Fibroblast of lung (primary cell): ENCODE measurements at regions not wholly inside any gene's neighbourhood (a gene's known extent, or its start where the extent isn't known, plus 50 kb on each side); places are given as distances from the start of the nearest gene placed in this dataset.
A peak's percentile ranks its signal among the peaks of the same experiment; 100 is the strongest.

ENCODE experiments used
- DNase-seq, 2 donors: peaks; one replicate each; pipeline versions ENCODE4 v3.0.0 to v3.0.0-alpha.2; 2010; ENCODE audit warnings: low read depth in 2 of 2
- H2AFZ ChIP-seq: 2 replicates; pipeline ENCODE4 v1.5.1; 2012; ENCODE audit warnings: low read length, control low read depth, inconsistent platforms
- H3K27ac ChIP-seq: 2 replicates; pipeline ENCODE4 v1.5.1; 2011; ENCODE audit warnings: low read length, control low read depth; ENCODE audit not compliant: insufficient read depth
- H3K27me3 ChIP-seq: 2 replicates; pipeline ENCODE4 v1.5.1; 2011; ENCODE audit warnings: mild to moderate bottlenecking, low read length; ENCODE audit not compliant: control insufficient read depth, insufficient read depth
- H3K36me3 ChIP-seq: 2 replicates; pipeline ENCODE4 v1.5.1; 2011; ENCODE audit warnings: low read length; ENCODE audit not compliant: control insufficient read depth, insufficient read depth
- H3K4me1 ChIP-seq: 2 replicates; pipeline ENCODE4 v1.5.1; 2011; ENCODE audit warnings: low read length; ENCODE audit not compliant: control insufficient read depth, insufficient read depth; ENCODE audit errors: extremely low read depth
- H3K4me2 ChIP-seq: 2 replicates; pipeline ENCODE4 v1.5.1; 2011; ENCODE audit warnings: low read length, control low read depth; ENCODE audit not compliant: insufficient read depth; ENCODE audit errors: extremely low read depth
- H3K4me3 ChIP-seq, 4 experiments: fragments of 200-600 bp in 1 of 4; sonication (generic) in 1 of 4; replicated peaks in 1 of 4; 2 replicates each; pipeline ENCODE4 v1.5.1; 2011 to 2016; ENCODE audit warnings: low read length in 4 of 4, low read depth in 3 of 4, mild to moderate bottlenecking in 3 of 4, control low read depth in 2 of 4, inconsistent platforms in 1 of 4, mixed read lengths in 1 of 4; ENCODE audit not compliant: insufficient read depth in 1 of 4; ENCODE audit errors: control extremely low read depth in 1 of 4
- H3K79me2 ChIP-seq: 2 replicates; pipeline ENCODE4 v1.5.1; 2012; ENCODE audit warnings: mild to moderate bottlenecking, low read length, inconsistent platforms; ENCODE audit not compliant: control insufficient read depth, insufficient read depth
- H3K9ac ChIP-seq: 2 replicates; pipeline ENCODE4 v1.5.1; 2011; ENCODE audit warnings: mild to moderate bottlenecking, low read length, control low read depth; ENCODE audit not compliant: insufficient read depth
- H3K9me3 ChIP-seq: 2 replicates; pipeline ENCODE4 v1.5.1; 2012; ENCODE audit warnings: low read depth, low read length; ENCODE audit not compliant: control insufficient read depth, insufficient read depth
- H4K20me1 ChIP-seq: 2 replicates; pipeline ENCODE4 v1.5.1; 2011; ENCODE audit warnings: low read length; ENCODE audit not compliant: control insufficient read depth, insufficient read depth; ENCODE audit errors: extremely low read depth
- EZH2 ChIP-seq: IDR thresholded peaks from 2 replicates; pipeline ENCODE4 v1.5.1; 2012; ENCODE audit warnings: low read length, control low read depth, mild to moderate bottlenecking; ENCODE audit errors: missing control alignments
- TF ChIP-seq, protein P1 (sequence below), 2 donors: IDR thresholded peaks in 1 of 2; conservative IDR thresholded peaks in 1 of 2; 1 replicate in 1 of 2; 2 replicates in 1 of 2; pipeline ENCODE4 v1.5.1; 2011 to 2012; ENCODE audit warnings: low read length in 2 of 2, control low read depth in 1 of 2, inconsistent platforms in 1 of 2, low read depth in 1 of 2, mild to moderate bottlenecking in 1 of 2

GRCh38 chr5:2658447-2658846 is 93.0 kb downstream of the IRX2 start:
- no peak for TF ChIP-seq EZH2
- TF ChIP-seq, protein P1, sequence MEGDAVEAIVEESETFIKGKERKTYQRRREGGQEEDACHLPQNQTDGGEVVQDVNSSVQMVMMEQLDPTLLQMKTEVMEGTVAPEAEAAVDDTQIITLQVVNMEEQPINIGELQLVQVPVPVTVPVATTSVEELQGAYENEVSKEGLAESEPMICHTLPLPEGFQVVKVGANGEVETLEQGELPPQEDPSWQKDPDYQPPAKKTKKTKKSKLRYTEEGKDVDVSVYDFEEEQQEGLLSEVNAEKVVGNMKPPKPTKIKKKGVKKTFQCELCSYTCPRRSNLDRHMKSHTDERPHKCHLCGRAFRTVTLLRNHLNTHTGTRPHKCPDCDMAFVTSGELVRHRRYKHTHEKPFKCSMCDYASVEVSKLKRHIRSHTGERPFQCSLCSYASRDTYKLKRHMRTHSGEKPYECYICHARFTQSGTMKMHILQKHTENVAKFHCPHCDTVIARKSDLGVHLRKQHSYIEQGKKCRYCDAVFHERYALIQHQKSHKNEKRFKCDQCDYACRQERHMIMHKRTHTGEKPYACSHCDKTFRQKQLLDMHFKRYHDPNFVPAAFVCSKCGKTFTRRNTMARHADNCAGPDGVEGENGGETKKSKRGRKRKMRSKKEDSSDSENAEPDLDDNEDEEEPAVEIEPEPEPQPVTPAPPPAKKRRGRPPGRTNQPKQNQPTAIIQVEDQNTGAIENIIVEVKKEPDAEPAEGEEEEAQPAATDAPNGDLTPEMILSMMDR (conservative IDR thresholded peaks at IDR 0.05 in 1 of 2, IDR thresholded peaks at IDR 0.05 in 1 of 2; ENCODE audit: low read depth in 1 of 2, low read length in 2 of 2) = no peak
- H3K4me2 ChIP-seq = no peak overlapping the region
- peak in 1 of 2 donors; percentile 95 for DNase-seq

GRCh38 chr5:2657151-2657550 is 94.3 kb downstream of the IRX2 start:
- no peak overlapping the region for H3K27ac ChIP-seq
- H2AFZ ChIP-seq = no peak overlapping the region
- no peak overlapping the region for H3K9ac ChIP-seq
- H3K9me3 ChIP-seq = no peaks in the 10 kb centered on the region
- no peak for DNase-seq
- H3K4me3 ChIP-seq = no peak overlapping the region
- H3K79me2 ChIP-seq = no peaks in the 10 kb centered on the region
- no peaks in the 10 kb centered on the region for H3K36me3 ChIP-seq
- no peaks in the 10 kb centered on the region for H3K4me1 ChIP-seq
- no peaks in the 10 kb centered on the region for H3K27me3 ChIP-seq
- no peak overlapping the region for H3K4me2 ChIP-seq
- no peaks in the 10 kb centered on the region for H4K20me1 ChIP-seq
- no peak for TF ChIP-seq EZH2
- TF ChIP-seq, protein P1 (conservative IDR thresholded peaks at IDR 0.05 in 1 of 2, IDR thresholded peaks at IDR 0.05 in 1 of 2; ENCODE audit: low read depth in 1 of 2, low read length in 2 of 2) = no peak

More at GRCh38 chr5:2658447-2658846, 93.0 kb downstream of the IRX2 start:
- H4K20me1 ChIP-seq = no peaks in the 10 kb centered on the region
- no peaks in the 10 kb centered on the region for H3K27me3 ChIP-seq
- no peak overlapping the region for H3K9ac ChIP-seq
- no peaks in the 10 kb centered on the region for H3K4me1 ChIP-seq
- no peaks in the 10 kb centered on the region for H3K36me3 ChIP-seq
- no peak overlapping the region for H3K27ac ChIP-seq
- H3K79me2 ChIP-seq = no peaks in the 10 kb centered on the region
- H2AFZ ChIP-seq = no peak overlapping the region
- H3K9me3 ChIP-seq = no peaks in the 10 kb centered on the region
- H3K4me3 ChIP-seq = no peak overlapping the region

GRCh38 chr5:2656206-2656605 is 95.3 kb downstream of the IRX2 start:
- H3K4me2 ChIP-seq = no peak overlapping the region
- no peak for TF ChIP-seq EZH2
- TF ChIP-seq, protein P1 (conservative IDR thresholded peaks at IDR 0.05 in 1 of 2, IDR thresholded peaks at IDR 0.05 in 1 of 2; ENCODE audit: low read depth in 1 of 2, low read length in 2 of 2) = no peak
- no peak overlapping the region for H3K9ac ChIP-seq
- no peak overlapping the region for H3K4me3 ChIP-seq
- H3K27me3 ChIP-seq = no peaks in the 10 kb centered on the region
- H3K36me3 ChIP-seq = no peaks in the 10 kb centered on the region
- no peaks in the 10 kb centered on the region for H3K79me2 ChIP-seq
- H2AFZ ChIP-seq = no peak overlapping the region
- no peaks in the 10 kb centered on the region for H3K9me3 ChIP-seq
- H3K4me1 ChIP-seq = no peaks in the 10 kb centered on the region
- no peak overlapping the region for H3K27ac ChIP-seq
- peak; percentile 44 to 98 for DNase-seq
- no peaks in the 10 kb centered on the region for H4K20me1 ChIP-seq
